GM12878 (cell line): ENCODE measurements at regions not wholly inside any gene's neighbourhood (a gene's known extent, or its start where the extent isn't known, plus 50 kb on each side); places are given as distances from the start of the nearest gene placed in this dataset.

Experiments
- ATAC-seq: fragments of 200-7000 bp; cut with Tn5 transposase; 3 replicates; pipeline ENCODE4 v1.9.1; 2020; ENCODE audit warnings: mild to moderate bottlenecking, moderate library complexity
- BruUV-seq: library from RNA; stranded (reverse); fragments of 400-500 nt; replicated peaks from 2 replicates; lab custom pipeline; 2021; lab: Mats Ljungman, UMichigan
- CTCF ChIA-PET: fragments of 300-600 bp; sonication (Branson Sonifier 250); formaldehyde crosslinking; extraction: SDS; loops from one replicate; lab custom pipeline; 2021; ENCODE audit warnings: inconsistent platforms; lab: Yijun Ruan, JAX
- POLR2A ChIA-PET: fragments of 350-600 bp; formaldehyde crosslinking; extraction: SDS; loops from one replicate; lab custom pipeline; 2021; ENCODE audit warnings: inconsistent platforms; lab: Charles Lee
- RAD21 ChIA-PET: fragments of 300-600 bp; sonication (Branson Sonifier 250); formaldehyde crosslinking; loops from one replicate; lab custom pipeline; 2023; ENCODE audit warnings: antibody characterized with exemption; ENCODE audit not compliant: unreplicated experiment; lab: Charles Lee
- SMC1A ChIA-PET: fragments of 300-600 bp; sonication (Branson Sonifier 250); formaldehyde crosslinking; loops from one replicate; lab custom pipeline; 2023; ENCODE audit not compliant: unreplicated experiment, uncharacterized antibody; lab: Charles Lee
- DNase-seq: peaks from one replicate; pipeline ENCODE4 v3.0.0-alpha.2; 2011; ENCODE audit warnings: low read depth, low spot score
- FAIRE-seq: peaks from 3 replicates; lab custom pipeline; 2011; peaks lifted over from hg19 to GRCh38; lab: Jason Lieb, UNC
- H2AFZ ChIP-seq: 2 replicates; pipeline ENCODE4 v1.6.0; 2011; ENCODE audit warnings: low read depth, low read length, control low read depth; ENCODE audit not compliant: control insufficient read depth
- H3K27ac ChIP-seq: 2 replicates; pipeline ENCODE4 v1.5.1; 2011; ENCODE audit warnings: control low read depth; ENCODE audit not compliant: control insufficient read depth, insufficient read depth
- H3K27me3 ChIP-seq, 2 experiments: replicated peaks in 1 of 2; 2 replicates each; pipeline versions ENCODE4 v1.6.0 to v1.6.1; 2011; ENCODE audit warnings: low read length in 1 of 2; ENCODE audit not compliant: control insufficient read depth in 2 of 2, insufficient read depth in 2 of 2
- H3K36me3 ChIP-seq, 2 experiments: 2 replicates each; pipeline ENCODE4 v1.5.1; 2011; ENCODE audit warnings: low read length in 1 of 2; ENCODE audit not compliant: control insufficient read depth in 2 of 2, insufficient read depth in 2 of 2
- H3K4me1 ChIP-seq: 2 replicates; pipeline ENCODE4 v1.6.1; 2011; ENCODE audit warnings: mild to moderate bottlenecking, low read length, moderate library complexity, mixed read lengths; ENCODE audit not compliant: control insufficient read depth, insufficient read depth
- H3K4me2 ChIP-seq: 2 replicates; pipeline ENCODE4 v1.6.0; 2011; ENCODE audit warnings: control low read depth; ENCODE audit not compliant: control insufficient read depth, insufficient read depth
- H3K4me3 ChIP-seq: fragments of 200-600 bp; sonication (generic); 2 replicates; pipeline ENCODE4 v1.5.1; 2016
- H3K79me2 ChIP-seq: 2 replicates; pipeline ENCODE4 v1.6.0; 2011; ENCODE audit warnings: low read length; ENCODE audit not compliant: control insufficient read depth, insufficient read depth
- H3K9ac ChIP-seq: 2 replicates; pipeline ENCODE4 v1.8.0; 2011; ENCODE audit warnings: low read length, control low read depth, mixed read lengths; ENCODE audit not compliant: control insufficient read depth, insufficient read depth
- H3K9me3 ChIP-seq: replicated peaks from 3 replicates; pipeline ENCODE4 v1.5.1; 2011; ENCODE audit warnings: mild to moderate bottlenecking, low read length; ENCODE audit not compliant: control insufficient read depth, insufficient read depth
- H4K20me1 ChIP-seq: 2 replicates; pipeline ENCODE4 v1.6.0; 2011; ENCODE audit not compliant: control insufficient read depth, insufficient read depth
- BCL11A ChIP-seq: IDR thresholded peaks from 2 replicates; pipeline ENCODE4 v1.6.1; 2011; ENCODE audit warnings: low read depth, low read length
- CHD2 ChIP-seq: IDR thresholded peaks from 2 replicates; pipeline ENCODE4 v1.6.1; 2011; ENCODE audit warnings: low read depth, low read length, improper control_type of control experiment, borderline replicate concordance
- CUX1 ChIP-seq: IDR thresholded peaks from 2 replicates; pipeline ENCODE4 v1.6.1; 2012; ENCODE audit warnings: improper control_type of control experiment, low read depth, low read length; ENCODE audit not compliant: insufficient replicate concordance
- EED ChIP-seq: sonication (generic); IDR thresholded peaks from 2 replicates; pipeline ENCODE4 v1.6.1; 2016; ENCODE audit warnings: antibody characterized with exemption, low read depth
- GATAD2B ChIP-seq: fragments of 450-650 bp; conservative IDR thresholded peaks from 2 replicates; pipeline ENCODE4 v1.6.1; 2017; ENCODE audit warnings: low read depth, mild to moderate bottlenecking, moderate library complexity
- HCFC1 ChIP-seq: fragments of 150-350 bp; IDR thresholded peaks from 2 replicates; pipeline ENCODE4 v1.6.1; 2014; ENCODE audit warnings: low read length
- RB1 ChIP-seq: fragments of 450-650 bp; formaldehyde crosslinking; IDR thresholded peaks from 2 replicates; pipeline ENCODE4 v1.6.1; 2017; ENCODE audit warnings: mild to moderate bottlenecking, borderline replicate concordance
- TCF12 ChIP-seq: IDR thresholded peaks from 2 replicates; pipeline ENCODE4 v1.6.1; 2011; ENCODE audit warnings: low read depth, mild to moderate bottlenecking, low read length
- TCF7 ChIP-seq: IDR thresholded peaks from 2 replicates; pipeline ENCODE4 v1.6.1; 2014; ENCODE audit warnings: antibody characterized with exemption, borderline replicate concordance
- ZNF384 ChIP-seq: IDR thresholded peaks from 2 replicates; pipeline ENCODE4 v1.6.1; 2012; ENCODE audit warnings: low read depth, mild to moderate bottlenecking, low read length, improper control_type of control experiment, borderline replicate concordance
- WGBS: methylation state at CpG from one replicate; pipeline ENCODE4 v1.1.6; 2016; ENCODE audit warnings: low lambda C conversion rate; ENCODE audit not compliant: insufficient replicate concordance, insufficient coverage; ENCODE audit errors: missing lambda C conversion rate; 5-methylcytosine and 5-hydroxymethylcytosine counted together
- in situ Hi-C: fragments of 300-500 bp; cut with MboI; formaldehyde crosslinking; loops from 9 replicates; pipeline ENCODE4 v1.14.3; 2018; ENCODE audit warnings: mixed read lengths
- intact Hi-C: fragments of 100-400 bp; cut with micrococcal nuclease; formaldehyde crosslinking; loops from one replicate; pipeline ENCODE4 v1.14.2; 2022; ENCODE audit not compliant: unreplicated experiment
- TF ChIP-seq, protein P1 (sequence below): fragments of 150-350 bp; IDR thresholded peaks from 2 replicates; pipeline ENCODE4 v1.6.1; 2014; ENCODE audit warnings: mild to moderate bottlenecking, low read depth, low read length

DNA sequence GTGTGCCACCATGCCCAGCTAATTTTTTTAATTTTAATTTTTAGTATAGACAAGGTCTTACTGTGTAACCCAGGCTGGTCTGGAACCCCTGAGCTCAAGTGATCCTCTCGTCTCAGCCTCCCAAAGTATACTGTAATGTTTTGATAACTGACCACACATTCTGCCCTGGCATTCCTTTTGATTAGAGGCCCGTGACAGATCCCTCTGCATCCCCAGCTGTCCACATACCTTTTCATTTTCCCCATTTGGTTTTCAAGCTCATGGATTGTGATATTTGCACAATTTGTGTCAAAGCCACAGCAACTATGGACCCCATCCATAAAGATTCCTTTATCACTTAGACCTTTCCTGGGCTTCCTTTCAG lies 116.8 kb upstream of the ATP1A1 start (continued):
- TF ChIP-seq ZNF384: no peak
- TF ChIP-seq, all 136 proteins: peak for 0

- no peaks in the 10 kb centered on the region for H3K9me3 ChIP-seq
- no peak overlapping the region for H3K27ac ChIP-seq
- TF ChIP-seq RB1 (no peak), CHD2 (no peak), TCF7 (no peak), GATAD2B (no peak), HCFC1 (no peak), TCF12 (no peak), CUX1 (no peak), EED (no peak), BCL11A (no peak)
- TF ChIP-seq, protein P1, sequence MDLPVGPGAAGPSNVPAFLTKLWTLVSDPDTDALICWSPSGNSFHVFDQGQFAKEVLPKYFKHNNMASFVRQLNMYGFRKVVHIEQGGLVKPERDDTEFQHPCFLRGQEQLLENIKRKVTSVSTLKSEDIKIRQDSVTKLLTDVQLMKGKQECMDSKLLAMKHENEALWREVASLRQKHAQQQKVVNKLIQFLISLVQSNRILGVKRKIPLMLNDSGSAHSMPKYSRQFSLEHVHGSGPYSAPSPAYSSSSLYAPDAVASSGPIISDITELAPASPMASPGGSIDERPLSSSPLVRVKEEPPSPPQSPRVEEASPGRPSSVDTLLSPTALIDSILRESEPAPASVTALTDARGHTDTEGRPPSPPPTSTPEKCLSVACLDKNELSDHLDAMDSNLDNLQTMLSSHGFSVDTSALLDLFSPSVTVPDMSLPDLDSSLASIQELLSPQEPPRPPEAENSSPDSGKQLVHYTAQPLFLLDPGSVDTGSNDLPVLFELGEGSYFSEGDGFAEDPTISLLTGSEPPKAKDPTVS: no peak
- ATAC-seq: no peak
- H3K27me3 ChIP-seq: no peaks in the 10 kb centered on the region
- in situ Hi-C loops (no loop called here), intact Hi-C loops (no loop called here)
- no peak overlapping the region for H3K4me3 ChIP-seq
- no peaks in the 10 kb centered on the region for H3K79me2 ChIP-seq
- ChIA-PET RAD21 (interaction anchor here (0.8 to 1.4 kb wide), 2 partner anchors 29 to 110 kb away, joined by 3 read pairs; no protein-coding TSS in a partner anchor), CTCF (interaction anchor here (0.8 to 1.8 kb wide), 3 partner anchors 13 to 229 kb away, joined by 4 to 5 read pairs (median 4); no protein-coding TSS in a partner anchor), POLR2A (interaction anchor here (0.8 to 1.0 kb wide), 3 partner anchors 28 to 144 kb away, joined by 3 read pairs; no protein-coding TSS in a partner anchor), SMC1A (interaction anchor here (0.9 to 2.9 kb wide), 3 partner anchors 10 to 55 kb away, joined by 3 to 8 read pairs (median 5); no protein-coding TSS in a partner anchor)
- H3K4me2 ChIP-seq: no peak overlapping the region
- BruUV-seq: no TSS peak
- 96% methylated on average over 3 of the region's 3 CpGs for WGBS
- no peaks in the 10 kb centered on the region for H4K20me1 ChIP-seq
- H3K4me1 ChIP-seq: peaks cover 6% of the 10 kb centered on the region
- no peak for DNase-seq
- H3K36me3 ChIP-seq: no peaks in the 10 kb centered on the region
- H2AFZ ChIP-seq: no peak overlapping the region
- no peak for FAIRE-seq
- no peak overlapping the region for H3K9ac ChIP-seq
These were observed 116.2 kb upstream of the ATP1A1 start for GRCh38 chr1:116256875-116257274.
